GM18868 (cell line): ENCODE measurements at regions not wholly inside any gene's neighbourhood (a gene's known extent, or its start where the extent isn't known, plus 50 kb on each side); places are given as distances from the start of the nearest gene placed in this dataset.
"Not testable (repeated sequence)": the region's sequence is repeated elsewhere in the genome, so short reads cannot be mapped to it uniquely, and the experiment has no call there.

Experiments used
- ATAC-seq: cut with Tn5 transposase; IDR thresholded peaks from one replicate; pipeline ENCODE4 v1.9.1; 2021; ENCODE audit warnings: mild to moderate bottlenecking, moderate library complexity; ENCODE audit not compliant: unreplicated experiment

DNA sequence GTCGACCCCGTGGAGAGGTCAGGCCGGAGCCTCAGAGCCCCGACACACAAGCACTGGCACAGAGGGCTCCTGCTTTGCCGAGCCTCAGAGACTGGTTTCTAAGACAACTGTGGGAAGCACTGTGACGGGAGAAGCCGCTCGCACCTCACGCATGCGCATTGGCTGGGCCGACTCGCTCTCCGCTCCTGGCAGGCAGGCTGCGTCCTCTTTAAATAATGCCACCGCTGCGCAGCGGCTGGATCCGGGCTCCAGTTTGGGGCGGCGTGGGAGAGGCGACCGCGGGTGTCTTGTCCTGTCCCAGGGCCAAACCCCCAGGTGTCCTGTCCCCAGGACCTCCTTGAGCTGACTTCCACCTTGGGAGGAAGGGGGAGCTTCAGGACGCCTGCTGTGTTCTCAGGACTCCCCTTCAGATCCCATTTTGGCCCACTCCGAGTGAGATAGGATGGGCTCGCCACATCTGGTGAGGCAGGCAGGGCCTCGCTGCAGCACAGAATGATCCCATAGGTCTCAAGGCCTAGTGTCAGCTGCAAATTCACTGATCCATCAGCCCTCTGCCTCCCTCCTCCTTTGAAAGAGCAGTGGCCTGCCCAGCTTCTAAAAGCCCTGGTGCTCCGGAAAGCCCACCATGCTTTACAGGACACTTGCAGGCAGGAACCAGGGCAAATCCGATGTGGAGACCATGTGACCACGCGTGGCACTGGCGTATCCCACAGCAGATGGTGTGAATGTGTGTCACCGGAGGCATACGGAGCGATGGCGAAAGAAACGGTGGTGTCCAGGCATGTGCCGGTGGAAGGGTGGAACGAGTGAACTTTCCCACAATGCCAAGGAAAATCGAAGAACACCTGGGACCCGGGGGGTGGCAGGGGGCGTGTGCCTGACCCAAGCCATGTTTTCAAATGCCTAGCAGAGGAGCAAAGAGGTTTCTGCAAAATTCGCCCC is 169.3 kb upstream of the ZNF337 start:
- ATAC-seq = no peak

DNA sequence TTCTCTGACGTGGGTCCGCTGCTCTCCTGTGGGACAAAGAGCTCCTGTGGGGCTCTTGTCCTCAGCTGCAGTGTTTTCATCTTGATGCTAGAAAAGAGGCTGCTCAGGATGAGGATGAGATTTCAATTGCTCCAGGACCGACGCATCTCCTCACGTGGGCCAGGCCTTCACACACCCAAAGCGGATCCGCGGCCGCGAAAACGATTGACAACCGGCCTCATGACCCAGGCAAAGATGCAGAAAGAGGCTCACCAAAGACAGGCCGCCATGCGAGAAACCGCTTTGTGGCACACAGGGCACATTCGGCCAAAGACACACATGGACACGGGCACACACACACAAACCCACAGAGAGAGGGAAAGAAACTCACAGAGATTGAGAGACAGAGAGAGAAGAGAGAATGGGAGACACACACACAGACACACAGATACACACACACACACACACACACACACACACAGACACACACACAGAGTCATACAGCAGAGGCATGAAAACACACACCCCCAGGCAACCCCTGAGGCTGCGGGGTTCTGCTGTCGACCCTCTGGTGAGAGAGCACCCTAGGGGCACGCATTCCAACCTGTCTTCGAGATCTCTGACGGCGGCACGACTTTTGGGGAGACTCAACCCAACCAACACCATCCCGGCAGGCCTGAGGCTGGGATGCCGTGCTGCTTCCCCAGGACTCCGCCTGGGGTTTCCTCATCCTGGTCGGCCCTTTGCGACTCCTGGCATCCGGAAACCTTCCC is 168.5 kb upstream of the ZNF337 start:
- not testable (repeated sequence) for ATAC-seq

DNA sequence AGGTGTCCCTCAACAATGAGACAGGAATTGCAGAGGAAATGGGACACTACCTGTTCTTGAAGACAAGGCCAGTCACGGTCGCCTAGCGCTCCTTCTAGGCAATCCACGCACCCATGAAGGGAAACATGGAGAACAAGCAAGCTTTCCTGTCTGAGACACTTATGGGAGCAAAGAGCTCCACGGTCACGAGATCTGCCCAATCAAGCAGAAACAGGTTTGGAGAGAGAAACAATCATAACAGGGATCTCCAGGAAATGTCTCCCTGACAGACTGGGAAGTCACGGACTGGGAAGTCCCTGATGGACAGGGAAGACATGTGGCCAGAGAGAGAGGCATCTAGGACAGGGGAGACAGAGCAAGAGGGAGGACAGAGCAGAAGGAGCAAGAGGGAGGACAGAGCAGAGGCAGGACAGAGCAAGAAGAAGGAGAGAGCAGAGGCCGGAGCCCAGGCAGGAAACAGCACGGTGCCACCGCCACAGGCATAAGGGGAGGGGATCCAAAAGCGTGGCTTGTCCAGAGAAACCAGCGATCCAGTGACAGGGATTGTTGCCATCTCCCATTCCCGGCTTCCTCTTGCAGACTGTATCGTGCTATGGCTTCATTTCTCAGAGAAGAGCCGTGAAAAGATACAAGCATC is 167.8 kb upstream of the ZNF337 start:
- no peak for ATAC-seq

DNA sequence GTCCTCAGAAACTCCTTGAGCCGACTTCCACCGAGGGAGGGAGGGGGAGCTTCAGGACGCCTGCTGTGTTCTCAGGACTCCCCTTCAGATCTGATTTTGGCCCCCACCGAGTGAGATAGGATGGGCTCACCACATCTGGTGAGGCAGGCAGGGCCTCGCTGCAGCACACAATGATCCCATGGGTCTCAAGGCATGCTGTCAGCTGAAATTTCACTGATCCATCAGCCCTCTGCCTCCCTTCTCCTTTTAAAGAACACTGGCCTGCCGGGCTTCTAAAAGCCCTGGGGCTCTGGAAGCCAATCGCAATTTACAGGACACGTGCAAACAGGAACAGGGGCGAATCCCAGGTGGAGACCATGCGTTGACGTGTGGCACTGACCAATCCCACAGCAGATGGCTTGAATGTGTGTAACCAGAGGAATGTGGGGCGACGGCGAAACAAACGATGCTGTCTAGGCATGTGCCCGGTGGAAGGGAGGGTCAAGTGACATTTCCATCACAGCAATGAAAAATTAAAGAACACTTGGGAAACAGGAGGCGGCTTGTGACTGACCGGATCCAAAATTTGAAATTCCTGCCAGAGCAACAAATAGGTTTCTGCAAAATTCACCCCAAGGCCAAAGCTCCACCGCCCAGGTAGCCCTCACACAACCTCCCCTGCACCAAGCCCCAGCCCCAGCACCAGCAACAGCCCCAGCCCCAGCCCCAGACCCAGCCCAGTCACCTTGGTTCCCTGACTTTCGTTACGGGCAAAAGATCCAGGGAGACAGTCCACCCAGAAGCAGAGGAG is 167.1 kb upstream of the ZNF337 start:
- ATAC-seq = no peak

DNA sequence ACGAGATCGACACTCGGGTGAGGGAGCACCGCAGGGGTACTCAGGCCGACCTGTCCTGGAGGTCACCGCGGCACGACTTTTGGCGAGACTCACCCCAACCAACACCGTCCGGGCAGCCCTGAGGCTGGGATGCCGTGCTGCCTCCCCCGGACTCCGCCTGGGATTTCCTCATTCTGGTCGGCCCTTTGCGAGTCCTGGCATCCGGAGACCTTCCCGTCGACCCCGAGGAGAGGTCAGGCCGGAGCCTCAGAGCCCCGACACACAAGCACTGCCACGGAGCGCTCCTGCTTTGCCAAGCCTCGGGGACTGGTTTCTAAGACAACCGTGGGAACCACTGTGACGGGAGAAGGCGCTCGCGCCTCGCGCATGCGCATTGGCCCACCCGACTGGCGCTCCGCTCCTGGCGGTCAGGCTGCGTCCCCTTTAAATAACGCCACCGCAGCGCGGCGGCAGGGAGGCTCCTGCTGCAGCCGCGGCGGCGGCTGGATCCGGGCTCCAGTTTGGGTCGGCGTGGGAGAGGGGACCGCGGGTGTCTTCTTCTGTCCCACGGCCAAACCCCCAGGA is 166.4 kb upstream of the ZNF337 start:
- peak; percentile 54 for ATAC-seq

DNA sequence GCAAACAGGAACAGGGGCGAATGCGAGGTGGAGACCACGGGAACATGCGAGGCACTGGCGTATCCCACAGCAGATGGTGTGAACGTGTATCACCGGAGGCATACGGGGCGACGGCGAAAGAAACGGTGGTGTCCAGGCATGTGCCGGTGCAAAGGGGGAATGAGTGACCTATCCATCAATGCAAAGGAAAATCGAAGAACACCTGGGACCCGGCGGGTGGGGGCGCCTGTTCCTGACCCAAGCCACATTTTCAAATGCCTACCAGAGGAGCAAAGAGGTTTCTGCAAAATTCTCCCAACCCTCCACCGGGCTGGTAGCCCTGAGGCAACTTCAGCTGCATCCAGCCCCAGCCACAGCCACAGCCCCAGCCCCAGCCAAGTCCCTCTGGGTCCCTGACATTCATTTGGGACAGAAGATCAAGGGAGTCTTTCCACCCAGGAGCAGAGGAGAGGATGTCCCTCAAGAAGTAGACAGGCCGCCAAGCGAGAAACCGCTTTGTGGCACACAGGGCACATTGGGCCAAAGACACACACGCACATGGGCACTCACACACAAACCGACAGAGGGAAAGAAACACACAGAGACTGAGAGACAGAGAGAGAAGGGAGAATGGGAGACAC is 164.0 kb upstream of the ZNF337 start:
- no peak for ATAC-seq

DNA sequence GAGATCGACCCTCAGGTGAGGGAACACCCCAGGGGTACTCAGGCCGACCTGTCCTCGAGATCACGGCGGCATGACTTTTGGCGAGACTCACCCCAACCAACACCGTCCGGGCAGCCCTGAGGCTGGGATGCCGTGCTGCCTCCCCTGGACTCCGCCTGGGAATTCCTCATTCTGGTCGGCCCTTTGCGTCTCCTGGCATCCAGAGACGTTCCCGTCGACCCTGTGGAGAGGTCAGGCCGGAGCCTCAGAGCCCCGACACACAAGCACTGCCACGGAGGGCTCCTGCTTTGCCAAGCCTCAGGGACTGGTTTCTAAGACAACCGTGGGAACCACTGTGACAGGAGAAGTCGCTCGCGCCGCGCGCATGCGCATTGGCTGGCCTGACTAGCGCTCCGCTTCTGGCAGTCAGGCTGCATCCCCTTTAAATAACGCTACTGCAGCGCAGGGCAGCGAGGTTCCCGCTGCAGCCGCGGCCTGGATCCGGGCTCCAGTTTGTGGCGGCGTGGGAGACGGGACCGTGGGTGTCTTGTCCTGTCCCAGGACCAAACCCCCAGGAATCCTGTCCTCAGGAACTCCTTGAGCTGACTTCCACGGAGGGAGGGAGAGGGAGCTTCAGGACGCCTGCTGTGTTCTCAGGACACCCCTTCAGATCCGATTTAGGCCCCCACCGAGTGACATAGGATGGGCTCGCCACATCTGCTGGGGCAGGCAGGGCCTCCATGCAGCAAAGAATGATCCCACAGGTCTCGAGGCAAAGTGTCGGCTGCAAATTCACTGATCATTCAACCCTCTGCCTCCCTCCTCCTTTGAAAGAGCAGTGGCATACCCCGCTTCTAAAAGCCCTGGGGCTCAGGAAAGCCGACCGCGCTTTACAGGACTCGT is 163.2 kb upstream of the ZNF337 start:
- ATAC-seq = peak; percentile 48

DNA sequence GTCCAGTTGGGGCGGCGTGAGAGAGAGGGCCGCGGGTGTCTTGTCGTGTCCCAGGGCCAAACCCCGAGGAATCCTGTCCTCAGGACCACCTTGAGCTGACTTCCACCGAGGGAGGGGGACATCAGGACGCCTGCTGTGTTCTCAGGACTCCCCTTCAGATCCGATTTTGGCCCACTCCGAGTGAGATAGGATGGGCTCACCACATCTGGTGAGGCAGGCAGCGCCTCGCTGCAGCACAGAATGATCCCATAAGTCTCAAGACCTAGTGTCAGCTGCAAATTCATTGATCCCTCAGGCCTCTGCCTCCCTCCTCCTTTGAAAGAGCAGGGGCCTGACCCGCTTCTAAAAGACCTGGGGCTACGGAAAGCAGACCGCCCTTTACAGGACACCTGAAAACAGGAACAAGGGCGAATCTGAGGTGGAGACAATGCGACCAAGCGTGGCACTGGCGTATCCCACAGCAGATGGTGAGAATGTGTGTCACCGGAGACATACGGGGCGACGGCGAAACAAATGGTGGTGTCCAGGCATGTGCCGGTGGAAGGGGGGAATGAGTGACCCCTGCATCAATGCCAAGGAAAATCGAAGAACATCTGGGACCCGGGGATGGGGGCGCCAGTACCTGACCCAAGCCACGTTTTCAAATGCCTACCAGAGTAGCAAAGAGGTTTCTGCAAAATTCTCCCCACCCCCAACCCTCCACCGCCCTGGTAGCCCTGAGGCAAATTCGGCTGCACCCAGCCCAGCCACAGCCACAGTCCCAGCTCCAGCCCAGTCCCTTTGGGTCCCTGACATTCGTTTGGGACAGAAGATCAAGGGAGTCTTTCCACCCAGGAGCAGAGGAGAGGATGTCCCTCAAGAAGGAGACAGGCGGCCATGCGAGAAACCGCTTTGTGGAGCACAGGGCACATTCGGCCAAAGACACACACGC is 162.1 kb upstream of the ZNF337 start:
- no peak for ATAC-seq

DNA sequence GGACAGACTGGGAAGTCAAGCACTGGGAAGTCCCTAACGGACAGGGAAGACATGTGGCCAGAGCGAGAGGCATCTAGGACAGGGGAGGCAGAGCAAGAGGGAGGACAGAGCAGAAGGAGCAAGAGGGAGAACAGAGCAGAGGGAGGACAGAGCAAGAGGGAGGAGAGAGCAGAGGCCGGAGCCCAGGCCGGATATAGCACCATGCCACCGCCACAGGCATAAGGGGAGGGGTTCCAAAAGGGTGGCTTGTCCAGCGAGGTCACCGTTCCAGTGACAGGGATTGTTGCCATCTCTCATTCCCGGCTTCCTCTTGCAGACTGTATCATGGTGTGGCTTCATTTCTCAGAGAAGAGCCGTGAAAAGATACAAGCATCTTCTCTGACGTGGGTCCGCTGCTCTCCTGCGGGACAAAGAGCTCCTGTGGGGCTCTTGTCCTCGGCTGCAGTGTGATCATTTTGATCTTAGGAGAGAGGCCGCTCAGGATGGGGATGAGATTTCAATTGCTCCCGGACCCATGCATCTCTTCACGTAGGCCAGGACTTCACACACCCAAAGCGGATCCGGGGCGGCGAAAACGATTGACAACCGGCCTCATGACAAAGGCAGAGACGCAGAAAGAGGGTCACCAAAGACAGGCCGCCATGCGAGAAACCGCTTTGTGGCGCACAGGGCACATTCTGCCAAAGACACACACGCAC is 160.6 kb upstream of the ZNF337 start:
- ATAC-seq = not testable (repeated sequence)

DNA sequence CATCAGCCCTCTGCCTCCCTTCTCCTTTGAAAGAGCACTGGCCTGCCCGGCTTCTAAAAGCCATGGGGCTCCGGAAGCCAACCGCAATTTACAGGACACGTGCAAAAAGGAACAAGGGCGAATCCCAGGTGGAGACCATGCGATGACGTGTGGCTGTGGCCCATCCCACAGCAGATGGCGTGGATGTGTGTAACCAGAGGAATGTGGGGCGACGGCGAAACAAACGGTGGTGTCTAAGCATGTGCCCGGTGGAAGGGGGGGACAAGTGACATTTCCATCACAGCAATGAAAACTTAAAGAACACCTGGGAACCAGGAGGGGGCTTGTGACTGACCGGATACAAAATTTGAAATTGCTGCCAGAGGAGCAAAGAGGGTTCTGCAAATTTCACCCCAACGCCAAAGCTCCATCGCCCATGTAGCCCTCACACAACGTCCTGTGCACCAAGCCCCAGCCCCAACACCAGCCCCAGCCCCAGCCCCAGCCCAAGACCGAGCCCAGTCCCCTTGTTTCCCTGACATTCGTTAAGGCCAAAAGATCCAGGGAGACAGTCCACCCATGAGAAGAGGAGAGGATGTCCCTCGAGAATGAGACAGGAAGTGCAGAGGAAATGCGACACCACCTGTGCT is 159.7 kb upstream of the ZNF337 start:
- no peak for ATAC-seq

DNA sequence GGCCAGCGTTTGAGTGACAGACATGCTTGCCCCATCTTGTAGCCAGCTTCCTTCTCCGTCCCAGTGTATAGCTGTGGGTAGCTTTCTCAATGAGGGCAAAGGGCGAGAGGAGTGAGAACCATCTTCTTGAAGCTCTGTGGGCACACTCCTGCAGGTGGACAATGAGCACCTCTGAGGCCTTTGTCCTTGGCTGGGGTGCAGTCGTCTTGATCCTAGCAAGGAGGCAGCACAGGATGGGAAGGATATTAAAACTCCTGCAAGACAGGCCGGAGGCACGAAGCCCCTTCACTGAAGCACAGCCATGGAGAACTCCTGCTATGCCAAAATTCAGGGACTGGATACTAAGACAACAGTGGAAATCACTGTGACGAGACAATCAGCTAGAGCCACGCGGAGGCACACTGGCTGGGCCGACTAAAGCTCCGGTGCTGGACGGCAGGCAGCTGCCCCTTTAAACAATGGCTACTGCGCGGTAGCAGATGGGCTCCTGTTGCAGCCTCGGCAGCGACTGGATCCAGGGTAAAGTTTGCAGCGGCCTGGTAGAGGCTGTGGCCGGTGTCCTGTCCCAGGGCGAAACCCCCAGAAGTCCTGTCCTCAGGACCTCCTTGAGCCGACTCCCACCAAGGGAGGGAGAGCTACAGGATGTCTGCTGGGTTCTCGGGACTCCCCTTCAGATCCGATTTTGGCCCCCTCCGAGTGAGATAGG is 159.0 kb upstream of the ZNF337 start:
- not testable (repeated sequence) for ATAC-seq

DNA sequence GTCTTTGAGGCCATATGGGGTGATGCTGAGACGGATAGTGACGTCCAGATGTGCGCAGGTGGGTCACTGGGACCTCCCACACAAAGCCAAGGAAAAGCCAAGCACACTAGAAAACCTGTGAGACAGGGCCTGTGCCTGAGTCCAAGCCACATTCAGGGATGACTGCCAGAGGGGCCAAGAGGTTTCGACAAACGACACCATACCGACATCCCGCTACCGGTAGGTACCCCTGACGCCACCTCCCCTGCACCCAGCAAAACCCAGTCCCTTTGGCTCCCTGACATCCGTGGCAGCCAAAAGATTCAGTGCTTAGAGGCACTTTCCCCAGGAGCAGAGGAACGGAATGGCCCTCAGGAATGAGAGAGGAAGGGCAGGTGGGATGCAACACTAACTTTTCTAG is 158.0 kb upstream of the ZNF337 start:
- ATAC-seq = not testable (repeated sequence)

DNA sequence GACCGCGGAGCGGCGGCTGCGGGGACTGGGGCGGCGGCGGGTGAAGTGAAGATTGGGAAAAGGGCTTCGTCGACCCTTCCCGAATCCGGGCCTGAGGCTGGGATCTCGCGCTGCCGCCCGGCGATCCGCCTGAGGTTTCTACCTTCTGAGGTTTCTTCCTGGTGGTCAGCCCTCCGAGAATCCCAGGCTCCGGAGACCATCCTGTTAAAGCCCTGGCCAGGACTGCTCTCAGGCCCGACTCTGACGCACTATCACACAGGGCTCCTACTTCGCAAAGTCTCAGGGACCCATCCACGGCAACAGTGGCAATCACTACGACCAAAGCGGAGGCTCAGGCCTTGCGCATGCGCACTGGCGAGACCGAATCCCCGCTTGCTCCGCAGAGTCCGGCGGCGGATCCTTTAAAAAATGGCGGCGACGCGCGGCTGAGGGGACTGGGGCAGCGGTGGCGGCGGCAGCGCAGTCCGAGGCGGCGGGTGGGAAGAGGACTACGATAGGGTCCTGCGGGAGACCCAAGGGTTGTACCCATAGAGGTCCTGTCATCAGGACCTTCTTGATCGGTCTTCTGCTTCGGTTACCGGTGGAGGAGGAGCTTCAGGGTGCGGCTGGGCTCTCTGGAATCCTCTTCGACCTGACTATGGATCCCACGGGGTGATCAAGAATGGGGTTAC is 157.2 kb upstream of the ZNF337 start:
- peak; percentile 90 for ATAC-seq

DNA sequence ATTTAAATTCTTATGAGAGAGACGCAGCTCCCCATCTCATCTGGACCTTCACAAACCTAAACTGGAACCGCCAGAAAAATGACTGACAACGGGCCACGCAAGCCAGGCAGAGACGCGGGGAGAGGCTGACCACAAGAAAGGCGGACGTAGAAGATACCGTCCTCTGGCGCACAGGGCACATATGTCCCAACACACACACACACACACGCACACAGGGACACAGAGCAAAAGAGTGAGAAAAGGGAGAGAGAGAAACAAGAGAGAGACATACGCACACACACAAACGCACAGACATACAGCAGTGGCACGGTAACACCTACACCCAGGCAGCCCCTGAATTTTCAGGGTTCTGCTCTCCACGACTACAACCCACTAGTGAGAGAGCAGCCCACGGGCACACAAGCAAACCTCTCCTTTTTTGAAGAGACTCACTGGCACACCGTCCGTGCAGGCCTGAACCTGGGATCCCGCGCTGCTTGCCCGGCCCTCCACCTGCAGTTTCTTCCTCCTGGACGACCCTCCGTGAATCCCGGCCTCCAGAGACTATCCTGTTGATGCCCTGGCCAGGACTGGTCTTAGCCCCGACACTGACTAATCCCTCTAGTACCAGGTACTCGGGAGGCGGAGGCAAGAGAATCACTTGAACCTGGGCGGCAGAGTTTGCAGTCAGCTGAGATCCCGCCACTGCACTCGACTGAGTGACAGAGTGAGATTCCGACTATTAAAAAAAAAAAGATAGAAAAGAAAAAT is 156.5 kb upstream of the ZNF337 start:
- ATAC-seq = not testable (repeated sequence)

DNA sequence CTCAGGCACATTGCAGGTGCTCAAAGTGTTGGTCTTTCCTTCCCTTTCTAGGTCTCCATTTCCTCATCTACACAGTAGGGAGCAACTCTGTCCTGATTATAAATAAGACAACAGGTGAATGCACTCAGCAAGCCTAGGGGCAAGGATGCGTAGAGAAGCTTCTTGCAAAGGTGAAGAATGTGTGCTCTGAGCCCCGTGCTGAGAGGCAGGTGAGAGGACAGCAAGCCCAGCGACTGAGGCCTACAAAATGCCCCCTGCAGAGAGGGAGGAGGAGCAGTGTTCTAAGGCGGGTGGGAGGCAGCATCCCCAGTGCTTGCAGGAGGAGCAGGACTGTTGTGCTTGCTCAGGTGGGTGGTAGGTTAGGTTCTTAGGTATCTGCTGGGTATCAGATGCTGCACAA is 153.5 kb upstream of the ZNF337 start:
- not testable (repeated sequence) for ATAC-seq
